Dermis microvascular lymphatic vessel endothelial cell (primary cell): ENCODE measurements at regions not wholly inside any gene's neighbourhood (a gene's known extent, or its start where the extent isn't known, plus 50 kb on each side); places are given as distances from the start of the nearest gene placed in this dataset.

Experiments used
- DNase-seq, 2 donors: peaks; one replicate each; pipeline versions ENCODE4 v3.0.0 to v3.0.0-alpha.2; 2010; ENCODE audit warnings: low read depth in 2 of 2

GRCh38 chr3:22986958-22987357 lies 216.2 kb upstream of the UBE2E2 start:
- DNase-seq, result no peak

- no peak for DNase-seq
Observed at GRCh38 chr3:22988566-22988965, 214.6 kb upstream of the UBE2E2 start.

- DNase-seq, result no peak
Observed at GRCh38 chr3:22989716-22990115, 213.4 kb upstream of the UBE2E2 start.

GRCh38 chr3:22990291-22991200 lies 212.6 kb upstream of the UBE2E2 start:
- DNase-seq, result no peak

GRCh38 chr3:22994781-22995180 lies 208.3 kb upstream of the UBE2E2 start:
- no peak for DNase-seq

- no peak for DNase-seq
Observed at GRCh38 chr3:22996920-22997571, 206.1 kb upstream of the UBE2E2 start.

- no peak for DNase-seq
Observed at GRCh38 chr3:23000371-23000770, 202.8 kb upstream of the UBE2E2 start.

- DNase-seq, result no peak
Observed at GRCh38 chr3:23002151-23002550, 201.0 kb upstream of the UBE2E2 start.

- peak in 1 of 2 donors; percentile 34 for DNase-seq
Observed at GRCh38 chr3:23002836-23003732, 200.0 kb upstream of the UBE2E2 start.

GRCh38 chr3:23003733-23004046 lies 199.4 kb upstream of the UBE2E2 start:
- DNase-seq, result no peak

GRCh38 chr3:23004971-23005370 lies 198.2 kb upstream of the UBE2E2 start:
- DNase-seq, result no peak

GRCh38 chr3:23017801-23018200 lies 185.3 kb upstream of the UBE2E2 start:
- no peak for DNase-seq

GRCh38 chr3:23019596-23020300 lies 183.4 kb upstream of the UBE2E2 start:
- DNase-seq, result no peak

GRCh38 chr3:23028294-23028693 lies 174.8 kb upstream of the UBE2E2 start:
- DNase-seq, result no peak

GRCh38 chr3:23029001-23029400 lies 174.1 kb upstream of the UBE2E2 start:
- DNase-seq, result no peak

GRCh38 chr3:23035927-23036640 lies 167.0 kb upstream of the UBE2E2 start:
- no peak for DNase-seq

GRCh38 chr3:23036728-23037127 lies 166.4 kb upstream of the UBE2E2 start:
- DNase-seq, result no peak

- DNase-seq, result no peak
Observed at GRCh38 chr3:23038471-23038870, 164.7 kb upstream of the UBE2E2 start.

GRCh38 chr3:23041918-23042696 lies 161.0 kb upstream of the UBE2E2 start:
- DNase-seq, result peak in 1 of 2 donors; percentile 21

GRCh38 chr3:23044463-23044862 lies 158.7 kb upstream of the UBE2E2 start:
- DNase-seq, result no peak
